HEK293T (cell line): ENCODE measurements at regions not wholly inside any gene's neighbourhood (a gene's known extent, or its start where the extent isn't known, plus 50 kb on each side); places are given as distances from the start of the nearest gene placed in this dataset.

ENCODE experiments used
- ELF4 ChIP-seq: fragments of 450-650 bp; IDR thresholded peaks from 2 replicates; pipeline ENCODE4 v1.6.1; 2017; ENCODE audit warnings: antibody characterized with exemption
- FOXA1 ChIP-seq: fragments of 450-650 bp; IDR thresholded peaks from 2 replicates; pipeline ENCODE4 v1.6.1; 2016; ENCODE audit warnings: mild to moderate bottlenecking
- FOXK2 ChIP-seq: fragments of 450-650 bp; IDR thresholded peaks from 2 replicates; pipeline ENCODE4 v1.6.1; 2016; ENCODE audit warnings: mild to moderate bottlenecking

- TF ChIP-seq FOXA1 (no peak), FOXK2 (no peak), ELF4 (no peak)
Observed at GRCh38 chr5:163613150-163613442, 107.7 kb downstream of the MAT2B start.
